ENCODE measurements at regions not wholly inside any gene's neighbourhood (a gene's known extent, or its start where the extent isn't known, plus 50 kb on each side); places are given as distances from the start of the nearest gene placed in this dataset.

DNA sequence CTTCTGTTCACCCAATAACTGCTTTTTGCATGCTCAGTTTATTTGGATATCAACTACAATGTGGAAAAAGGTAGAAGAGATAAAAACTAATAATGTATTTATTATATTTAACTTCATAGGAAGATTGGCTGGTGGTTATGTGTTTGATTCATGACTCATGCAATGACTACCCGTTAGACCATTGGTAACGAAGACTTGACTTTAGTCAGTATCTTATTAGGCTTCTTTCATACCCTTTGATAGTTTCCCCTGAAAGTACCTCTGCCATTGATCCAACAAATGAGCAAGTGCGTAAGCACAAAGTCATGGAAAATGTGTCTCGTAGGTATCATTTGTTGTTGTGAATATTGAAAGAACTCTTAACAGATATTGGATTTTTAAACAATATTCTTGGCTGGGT is 394.7 kb downstream of the PPP3CA start:
- Histone ChIP-seq H3K79me1 (ENCODE audit: low read depth, low read length) (no peaks in the 10 kb centered on the region), H3K36me3 (replicated peaks in 1 of 2; ENCODE audit: control insufficient read depth in 2 of 2, insufficient read depth in 2 of 2, low read length in 2 of 2) (no peaks in the 10 kb centered on the region), H3K9ac (ENCODE audit: low read depth, low read length, poor library complexity) (no peak overlapping the region), H3K27me3 (ENCODE audit: control insufficient read depth in 3 of 3, insufficient read depth in 3 of 3, low read depth in 1 of 3, low read length in 3 of 3) (no peaks in the 10 kb centered on the region), H4K8ac (ENCODE audit: low read depth, low read length) (no peak overlapping the region), H3K18ac (ENCODE audit: low read length) (no peak overlapping the region), H3K4me2 (ENCODE audit: insufficient read depth, low read length, poor library complexity, severe bottlenecking) (no peak overlapping the region), H3K4me3 (ENCODE audit: low read length in 2 of 2) (no peak overlapping the region), H2BK12ac (ENCODE audit: low read length) (no peak overlapping the region), H3K9me3 (replicated peaks in 1 of 2; ENCODE audit: control insufficient read depth in 2 of 2, insufficient read depth in 1 of 2, low read depth in 1 of 2, low read length in 2 of 2) (no peaks in the 10 kb centered on the region), H2AFZ (ENCODE audit: low read length) (no peak overlapping the region), H2BK120ac (ENCODE audit: low read depth, low read length) (no peak overlapping the region), H3K4ac (ENCODE audit: low read length) (no peak overlapping the region), H2AK5ac (ENCODE audit: low read depth, low read length) (no peak overlapping the region), H3K14ac (ENCODE audit: low read length) (no peak overlapping the region), H2BK5ac (ENCODE audit: low read length) (no peak overlapping the region), H4K91ac (ENCODE audit: low read depth, low read length, poor library complexity) (no peak overlapping the region), H3K23ac (ENCODE audit: low read depth, low read length, poor library complexity) (no peak overlapping the region), H3K27ac (replicated peaks; ENCODE audit: low read length) (no peak overlapping the region), H2BK15ac (ENCODE audit: low read length) (no peak overlapping the region), H3K4me1 (ENCODE audit: control insufficient read depth in 2 of 2, insufficient read depth in 1 of 2, low read depth in 1 of 2, low read length in 2 of 2) (no peaks in the 10 kb centered on the region)
- no peak for DNase-seq (ENCODE audit: low spot score)
- WGBS, 2 donors (ENCODE audit: extremely low coverage in 2 of 2, insufficient read length in 2 of 2, insufficient replicate concordance in 1 of 2) = no CpG with 5 or more reads among the region's 4 CpGs

DNA sequence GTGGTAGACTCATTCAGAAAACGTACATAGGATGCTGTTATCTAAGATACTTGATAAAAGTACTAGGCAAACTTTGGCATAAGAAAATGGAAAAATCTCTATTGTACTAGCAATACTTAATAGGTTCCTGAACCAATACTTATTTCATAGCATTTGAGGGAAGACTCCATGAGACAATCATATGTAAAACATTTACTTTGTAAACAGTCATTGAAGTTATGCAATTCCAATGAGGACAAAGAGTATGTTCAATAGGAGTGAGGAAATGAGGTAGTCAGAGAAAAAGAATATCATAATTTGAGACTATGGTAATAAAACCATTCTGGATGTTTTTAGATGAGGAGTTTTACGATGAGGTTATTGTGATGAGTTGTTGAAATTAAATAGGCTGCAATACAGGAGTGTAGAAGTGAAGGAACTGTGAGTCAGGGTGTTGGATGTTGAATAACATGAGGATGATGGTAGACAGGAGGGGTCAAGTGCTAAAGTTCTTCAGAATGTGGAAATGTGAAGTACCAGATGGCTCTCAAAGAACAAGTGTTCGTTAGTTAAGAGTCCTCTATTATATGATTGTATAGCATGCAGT is 397.9 kb downstream of the PPP3CA start:
- Histone ChIP-seq H3K9me3 (replicated peaks in 1 of 2; ENCODE audit: control insufficient read depth in 2 of 2, insufficient read depth in 1 of 2, low read depth in 1 of 2, low read length in 2 of 2) (no peaks in the 10 kb centered on the region), H4K8ac (ENCODE audit: low read depth, low read length) (no peak overlapping the region), H3K4me2 (ENCODE audit: insufficient read depth, low read length, poor library complexity, severe bottlenecking) (no peak overlapping the region), H3K9ac (ENCODE audit: low read depth, low read length, poor library complexity) (no peak overlapping the region), H3K4ac (ENCODE audit: low read length) (no peak overlapping the region), H3K18ac (ENCODE audit: low read length) (no peak overlapping the region), H2BK120ac (ENCODE audit: low read depth, low read length) (no peak overlapping the region), H2BK5ac (ENCODE audit: low read length) (no peak overlapping the region), H2AK5ac (ENCODE audit: low read depth, low read length) (no peak overlapping the region), H2AFZ (ENCODE audit: low read length) (no peak overlapping the region), H3K14ac (ENCODE audit: low read length) (no peak overlapping the region), H3K27ac (replicated peaks; ENCODE audit: low read length) (no peak overlapping the region), H4K91ac (ENCODE audit: low read depth, low read length, poor library complexity) (no peak overlapping the region), H3K36me3 (replicated peaks in 1 of 2; ENCODE audit: control insufficient read depth in 2 of 2, insufficient read depth in 2 of 2, low read length in 2 of 2) (no peaks in the 10 kb centered on the region), H3K23ac (ENCODE audit: low read depth, low read length, poor library complexity) (no peak overlapping the region), H3K4me1 (ENCODE audit: control insufficient read depth in 2 of 2, insufficient read depth in 1 of 2, low read depth in 1 of 2, low read length in 2 of 2) (no peaks in the 10 kb centered on the region), H2BK15ac (ENCODE audit: low read length) (no peak overlapping the region), H2BK12ac (ENCODE audit: low read length) (no peak overlapping the region), H3K4me3 (ENCODE audit: low read length in 2 of 2) (no peak overlapping the region), H3K79me1 (ENCODE audit: low read depth, low read length) (no peaks in the 10 kb centered on the region), H3K27me3 (ENCODE audit: control insufficient read depth in 3 of 3, insufficient read depth in 3 of 3, low read depth in 1 of 3, low read length in 3 of 3) (no peaks in the 10 kb centered on the region)
- 100% methylated on average over 1 of the region's 3 CpGs for WGBS, 2 donors (ENCODE audit: extremely low coverage in 2 of 2, insufficient read length in 2 of 2, insufficient replicate concordance in 1 of 2)
- DNase-seq (ENCODE audit: low spot score) = no peak

DNA sequence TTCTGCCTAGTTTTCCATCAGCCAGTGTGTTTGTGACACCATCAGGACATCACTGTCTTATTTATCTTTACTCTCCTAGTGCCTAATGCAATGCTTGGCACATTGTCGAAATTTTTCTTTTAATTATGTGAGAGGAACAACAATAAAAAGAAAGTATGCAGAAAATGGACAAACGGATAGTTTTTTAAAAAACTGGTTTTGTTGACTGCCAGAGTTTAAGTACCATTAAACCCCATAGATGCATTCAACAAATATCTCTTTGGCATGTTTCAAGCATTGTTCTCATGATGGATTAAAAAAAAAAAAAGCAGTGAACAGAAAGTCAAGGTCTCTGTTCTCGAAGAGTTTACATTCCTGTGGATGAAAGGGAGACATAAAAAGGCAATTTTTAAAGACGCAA is 398.4 kb downstream of the PPP3CA start:
- no peak overlapping the region for H4K8ac ChIP-seq (ENCODE audit: low read depth, low read length)
- H3K27ac ChIP-seq (replicated peaks; ENCODE audit: low read length) = no peak overlapping the region
- no peak overlapping the region for H3K4ac ChIP-seq (ENCODE audit: low read length)
- no peak overlapping the region for H2BK15ac ChIP-seq (ENCODE audit: low read length)
- H2AK5ac ChIP-seq (ENCODE audit: low read depth, low read length) = no peak overlapping the region
- no peak overlapping the region for H3K4me3 ChIP-seq (ENCODE audit: low read length in 2 of 2)
- no peaks in the 10 kb centered on the region for H3K36me3 ChIP-seq (replicated peaks in 1 of 2; ENCODE audit: control insufficient read depth in 2 of 2, insufficient read depth in 2 of 2, low read length in 2 of 2)
- no peak overlapping the region for H3K18ac ChIP-seq (ENCODE audit: low read length)
- no peak overlapping the region for H3K23ac ChIP-seq (ENCODE audit: low read depth, low read length, poor library complexity)
- H3K14ac ChIP-seq (ENCODE audit: low read length) = no peak overlapping the region
- WGBS, 2 donors (ENCODE audit: extremely low coverage in 2 of 2, insufficient read length in 2 of 2, insufficient replicate concordance in 1 of 2) = no CpG with 5 or more reads among the region's 4 CpGs
- H3K4me2 ChIP-seq (ENCODE audit: insufficient read depth, low read length, poor library complexity, severe bottlenecking) = no peak overlapping the region
- H3K4me1 ChIP-seq (ENCODE audit: control insufficient read depth in 2 of 2, insufficient read depth in 1 of 2, low read depth in 1 of 2, low read length in 2 of 2) = no peaks in the 10 kb centered on the region
- no peaks in the 10 kb centered on the region for H3K79me1 ChIP-seq (ENCODE audit: low read depth, low read length)
- H2BK120ac ChIP-seq (ENCODE audit: low read depth, low read length) = no peak overlapping the region
- no peak overlapping the region for H2AFZ ChIP-seq (ENCODE audit: low read length)
- H4K91ac ChIP-seq (ENCODE audit: low read depth, low read length, poor library complexity) = no peak overlapping the region
- DNase-seq (ENCODE audit: low spot score) = no peak
- no peaks in the 10 kb centered on the region for H3K27me3 ChIP-seq (ENCODE audit: control insufficient read depth in 3 of 3, insufficient read depth in 3 of 3, low read depth in 1 of 3, low read length in 3 of 3)
- H3K9me3 ChIP-seq (replicated peaks in 1 of 2; ENCODE audit: control insufficient read depth in 2 of 2, insufficient read depth in 1 of 2, low read depth in 1 of 2, low read length in 2 of 2) = no peaks in the 10 kb centered on the region
- H3K9ac ChIP-seq (ENCODE audit: low read depth, low read length, poor library complexity) = no peak overlapping the region
- no peak overlapping the region for H2BK12ac ChIP-seq (ENCODE audit: low read length)
- H2BK5ac ChIP-seq (ENCODE audit: low read length) = no peak overlapping the region

DNA sequence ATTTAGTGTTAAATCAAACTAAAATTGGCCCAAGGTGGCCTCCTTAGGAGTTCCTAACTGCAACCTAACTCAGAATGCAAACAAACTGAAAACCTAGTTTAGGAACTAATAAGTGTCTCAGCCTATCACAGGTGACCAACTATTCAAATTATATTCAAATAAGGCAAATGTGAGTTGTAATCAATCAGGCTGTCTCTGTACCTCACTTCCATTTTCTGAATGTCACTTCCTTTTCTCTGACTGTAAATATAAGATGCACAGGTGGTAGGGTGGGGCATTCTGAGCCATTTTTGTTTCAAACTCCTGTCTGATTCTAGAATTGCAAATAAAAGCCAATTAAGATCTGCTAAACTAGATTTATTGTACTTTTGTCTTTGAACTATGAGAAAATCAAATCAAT is 401.5 kb downstream of the PPP3CA start:
- no peak overlapping the region for H3K27ac ChIP-seq (replicated peaks; ENCODE audit: low read length)
- no peak overlapping the region for H3K14ac ChIP-seq (ENCODE audit: low read length)
- H3K4me1 ChIP-seq (ENCODE audit: control insufficient read depth in 2 of 2, insufficient read depth in 1 of 2, low read depth in 1 of 2, low read length in 2 of 2) = no peaks in the 10 kb centered on the region
- no peak overlapping the region for H2BK120ac ChIP-seq (ENCODE audit: low read depth, low read length)
- no peak overlapping the region for H2AK5ac ChIP-seq (ENCODE audit: low read depth, low read length)
- no peak overlapping the region for H3K18ac ChIP-seq (ENCODE audit: low read length)
- H2BK5ac ChIP-seq (ENCODE audit: low read length) = no peak overlapping the region
- H3K79me1 ChIP-seq (ENCODE audit: low read depth, low read length) = no peaks in the 10 kb centered on the region
- no peaks in the 10 kb centered on the region for H3K36me3 ChIP-seq (replicated peaks in 1 of 2; ENCODE audit: control insufficient read depth in 2 of 2, insufficient read depth in 2 of 2, low read length in 2 of 2)
- H2AFZ ChIP-seq (ENCODE audit: low read length) = no peak overlapping the region
- H2BK12ac ChIP-seq (ENCODE audit: low read length) = no peak overlapping the region
- no peak overlapping the region for H3K9ac ChIP-seq (ENCODE audit: low read depth, low read length, poor library complexity)
- no peaks in the 10 kb centered on the region for H3K9me3 ChIP-seq (replicated peaks in 1 of 2; ENCODE audit: control insufficient read depth in 2 of 2, insufficient read depth in 1 of 2, low read depth in 1 of 2, low read length in 2 of 2)
- no peak overlapping the region for H3K4me2 ChIP-seq (ENCODE audit: insufficient read depth, low read length, poor library complexity, severe bottlenecking)
- no peak overlapping the region for H3K23ac ChIP-seq (ENCODE audit: low read depth, low read length, poor library complexity)
- H3K27me3 ChIP-seq (ENCODE audit: control insufficient read depth in 3 of 3, insufficient read depth in 3 of 3, low read depth in 1 of 3, low read length in 3 of 3) = no peaks in the 10 kb centered on the region
- no peak overlapping the region for H2BK15ac ChIP-seq (ENCODE audit: low read length)
- DNase-seq (ENCODE audit: low spot score) = no peak
- H3K4me3 ChIP-seq (ENCODE audit: low read length in 2 of 2) = no peak overlapping the region
- no peak overlapping the region for H4K8ac ChIP-seq (ENCODE audit: low read depth, low read length)
- no peak overlapping the region for H4K91ac ChIP-seq (ENCODE audit: low read depth, low read length, poor library complexity)
- H3K4ac ChIP-seq (ENCODE audit: low read length) = no peak overlapping the region
